ENCODE measurements at regions not wholly inside any gene's neighbourhood (a gene's known extent, or its start where the extent isn't known, plus 50 kb on each side); places are given as distances from the start of the nearest gene placed in this dataset.

DNA sequence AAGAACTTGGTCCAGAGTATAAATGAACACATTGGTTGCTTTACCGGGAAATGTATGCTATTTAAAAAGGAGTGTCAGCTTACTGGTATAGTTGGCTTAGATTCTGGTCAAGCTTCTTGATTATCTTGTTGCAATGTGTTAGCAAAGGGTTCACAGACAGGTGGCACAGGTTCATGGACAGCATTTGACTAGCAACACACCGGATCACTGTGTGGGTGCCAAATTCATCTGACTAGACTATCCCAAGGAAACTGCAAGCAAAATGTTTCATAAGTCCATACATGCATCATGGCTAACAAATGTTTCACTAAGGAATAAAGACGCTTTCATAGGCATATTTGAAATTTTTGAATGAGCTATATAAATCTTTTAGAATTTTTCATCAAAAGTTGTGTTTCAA is 274.1 kb downstream of the PLK2 start:
- H3K4me3 ChIP-seq (ENCODE audit: low read length) = no peak overlapping the region
- TF ChIP-seq, protein P1, sequence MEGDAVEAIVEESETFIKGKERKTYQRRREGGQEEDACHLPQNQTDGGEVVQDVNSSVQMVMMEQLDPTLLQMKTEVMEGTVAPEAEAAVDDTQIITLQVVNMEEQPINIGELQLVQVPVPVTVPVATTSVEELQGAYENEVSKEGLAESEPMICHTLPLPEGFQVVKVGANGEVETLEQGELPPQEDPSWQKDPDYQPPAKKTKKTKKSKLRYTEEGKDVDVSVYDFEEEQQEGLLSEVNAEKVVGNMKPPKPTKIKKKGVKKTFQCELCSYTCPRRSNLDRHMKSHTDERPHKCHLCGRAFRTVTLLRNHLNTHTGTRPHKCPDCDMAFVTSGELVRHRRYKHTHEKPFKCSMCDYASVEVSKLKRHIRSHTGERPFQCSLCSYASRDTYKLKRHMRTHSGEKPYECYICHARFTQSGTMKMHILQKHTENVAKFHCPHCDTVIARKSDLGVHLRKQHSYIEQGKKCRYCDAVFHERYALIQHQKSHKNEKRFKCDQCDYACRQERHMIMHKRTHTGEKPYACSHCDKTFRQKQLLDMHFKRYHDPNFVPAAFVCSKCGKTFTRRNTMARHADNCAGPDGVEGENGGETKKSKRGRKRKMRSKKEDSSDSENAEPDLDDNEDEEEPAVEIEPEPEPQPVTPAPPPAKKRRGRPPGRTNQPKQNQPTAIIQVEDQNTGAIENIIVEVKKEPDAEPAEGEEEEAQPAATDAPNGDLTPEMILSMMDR (conservative IDR thresholded peaks at IDR 0.05; ENCODE audit: low read depth, low read length) = no peak
- DNase-seq (ENCODE audit: low read depth) = no peak

DNA sequence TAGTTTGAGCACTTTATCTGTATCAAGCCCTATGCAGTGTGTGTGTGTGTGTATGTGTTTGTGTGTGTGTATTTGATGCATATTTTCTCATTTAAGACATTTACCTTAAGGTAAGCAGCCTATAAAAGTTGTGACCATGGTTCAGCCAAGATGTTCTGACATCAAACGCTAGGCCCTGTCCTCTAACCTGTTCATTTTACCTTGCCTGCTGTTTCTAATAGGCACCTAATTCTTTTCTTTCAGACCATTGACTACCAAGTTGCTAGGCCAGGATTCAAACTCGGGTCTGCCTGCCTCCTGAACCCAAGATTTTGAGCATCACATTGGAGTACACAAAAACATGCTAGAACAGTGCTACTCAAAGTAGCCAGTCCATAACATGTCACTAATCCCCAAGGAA is 274.5 kb downstream of the PLK2 start:
- TF ChIP-seq, protein P1 (conservative IDR thresholded peaks at IDR 0.05; ENCODE audit: low read depth, low read length) = no peak
- no peak for DNase-seq (ENCODE audit: low read depth)
- H3K4me3 ChIP-seq (ENCODE audit: low read length) = no peak overlapping the region

DNA sequence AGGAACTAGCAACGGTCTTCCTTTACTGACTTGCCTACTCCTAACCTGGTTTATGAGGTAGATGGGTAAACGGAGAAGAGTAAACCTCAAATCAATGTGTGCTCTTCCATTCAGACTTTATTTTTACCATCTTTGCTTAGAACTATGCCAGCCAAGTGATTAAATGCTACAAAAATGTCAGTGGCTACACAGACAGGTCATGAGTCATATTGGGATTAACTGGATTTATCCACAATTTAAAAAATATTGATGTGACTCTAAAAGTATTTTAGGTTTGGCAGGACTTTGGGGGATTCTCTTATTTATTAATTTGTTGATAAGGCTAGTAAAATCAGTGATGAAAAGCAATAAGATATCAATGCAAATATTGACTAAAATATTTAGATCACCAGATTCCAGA is 275.0 kb downstream of the PLK2 start:
- TF ChIP-seq, protein P1 (conservative IDR thresholded peaks at IDR 0.05; ENCODE audit: low read depth, low read length) = no peak
- H3K4me3 ChIP-seq (ENCODE audit: low read length) = no peak overlapping the region
- peak; percentile 59 for DNase-seq (ENCODE audit: low read depth)

- no peak overlapping the region for H3K4me3 ChIP-seq (ENCODE audit: low read length)
- no peak for DNase-seq (ENCODE audit: low read depth)
- TF ChIP-seq, protein P1 (conservative IDR thresholded peaks at IDR 0.05; ENCODE audit: low read depth, low read length) = no peak
Observed at GRCh38 chr5:58183786-58184085, 276.1 kb downstream of the PLK2 start.

- no peak overlapping the region for H3K4me3 ChIP-seq (ENCODE audit: low read length)
- TF ChIP-seq, protein P1 (conservative IDR thresholded peaks at IDR 0.05; ENCODE audit: low read depth, low read length) = no peak
- no peak for DNase-seq (ENCODE audit: low read depth)
Observed at GRCh38 chr5:58183078-58183785, 276.7 kb downstream of the PLK2 start.

DNA sequence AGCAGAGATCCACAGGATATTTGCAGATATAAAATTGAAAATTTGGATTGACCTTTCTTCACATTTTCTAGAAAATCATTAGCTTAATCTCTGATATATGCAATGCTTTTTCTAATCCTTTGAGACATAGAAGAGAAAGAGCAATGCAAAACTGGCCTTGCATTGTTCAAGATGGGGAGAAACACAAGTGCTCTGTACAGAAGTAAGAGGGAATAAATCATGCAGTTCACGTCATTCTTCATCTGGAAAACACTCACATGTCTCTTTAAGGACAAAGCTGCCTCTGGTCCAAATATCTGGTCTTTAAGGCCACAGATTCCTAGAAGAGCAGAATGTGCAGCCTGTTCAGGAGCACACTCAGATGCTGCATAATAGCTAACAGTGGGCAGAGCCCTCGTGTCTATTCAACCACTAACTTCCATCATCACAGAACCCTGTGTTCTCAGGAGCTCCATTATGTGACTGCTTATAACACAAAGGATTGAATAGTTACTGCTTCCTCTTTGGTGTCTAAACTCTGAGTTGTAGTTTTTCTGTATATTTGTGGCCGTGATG is 277.5 kb downstream of the PLK2 start:
- TF ChIP-seq, protein P1 (conservative IDR thresholded peaks at IDR 0.05; ENCODE audit: low read depth, low read length) = no peak
- H3K4me3 ChIP-seq (ENCODE audit: low read length) = no peak overlapping the region
- DNase-seq (ENCODE audit: low read depth) = no peak

DNA sequence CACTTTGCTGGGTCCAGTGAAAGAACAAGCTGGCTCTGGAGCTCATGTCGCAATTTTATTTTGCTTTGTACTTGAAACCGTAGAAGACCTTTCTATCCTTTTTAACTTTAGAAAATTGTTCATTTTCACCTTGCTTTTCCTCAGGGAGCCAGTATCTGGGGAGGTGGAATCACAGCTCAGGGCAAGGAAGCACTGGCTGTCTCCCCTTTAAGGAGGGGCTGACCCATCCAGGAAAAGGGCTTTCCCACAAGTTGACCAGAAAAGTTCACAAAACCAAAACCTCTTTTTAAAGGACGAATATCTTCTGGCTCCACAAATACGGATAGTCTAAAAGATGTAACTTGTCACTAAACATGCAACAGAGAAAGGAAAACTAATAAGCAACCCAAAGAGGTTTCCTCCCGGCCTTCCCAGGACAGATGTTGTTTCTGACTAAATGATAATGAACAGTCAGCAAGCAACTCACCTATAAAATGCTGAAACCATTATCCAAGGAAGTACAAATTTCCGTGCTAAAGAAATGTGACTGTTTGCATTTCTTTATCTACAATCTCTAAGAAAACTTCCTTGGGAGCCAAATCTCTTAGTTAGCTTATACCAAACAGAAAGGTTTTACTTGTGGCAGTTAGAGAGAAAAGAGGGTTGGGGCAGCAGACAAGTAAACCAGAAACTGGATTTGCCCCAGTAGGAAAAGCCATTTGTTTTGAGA is 278.2 kb downstream of the PLK2 start:
- no peak for DNase-seq (ENCODE audit: low read depth)
- TF ChIP-seq, protein P1 (conservative IDR thresholded peaks at IDR 0.05; ENCODE audit: low read depth, low read length) = no peak
- no peak overlapping the region for H3K4me3 ChIP-seq (ENCODE audit: low read length)

Data from retinal pigment epithelial cell (primary cell).